K562 (cell line): ENCODE measurements at regions not wholly inside any gene's neighbourhood (a gene's known extent, or its start where the extent isn't known, plus 50 kb on each side); places are given as distances from the start of the nearest gene placed in this dataset.

Source experiments
- EP300 ChIP-seq: IDR thresholded peaks from 2 replicates; pipeline ENCODE4 v1.6.1; 2012; ENCODE audit warnings: low read length, improper control_type of control experiment
- FOSL1 ChIP-seq: fragments of 200-800 bp; sonication (Bioruptor generic); conservative IDR thresholded peaks from 2 replicates; pipeline ENCODE4 v1.6.1; 2016; ENCODE audit warnings: missing genetic modification characterization, missing compliant biosample characterization
- TCF7L2 ChIP-seq: fragments of 150-350 bp; IDR thresholded peaks from 2 replicates; pipeline ENCODE4 v1.6.1; 2016; ENCODE audit warnings: low read depth, mild to moderate bottlenecking, low read length, moderate library complexity
- USF1 ChIP-seq: sonication (generic); formaldehyde crosslinking; IDR thresholded peaks from 2 replicates; pipeline ENCODE4 v1.9.0; 2022; ENCODE audit warnings: mild to moderate bottlenecking, missing genetic modification reagents
- TF ChIP-seq, protein P1 (sequence below): IDR thresholded peaks from 2 replicates; pipeline ENCODE4 v1.6.1; 2011; ENCODE audit not compliant: insufficient read length; ENCODE audit errors: extremely low read depth

GRCh38 chr13:50244355-50244712 lies 229.1 kb downstream of the KCNRG start:
- TF ChIP-seq FOSL1 (tag) (no peak), USF1 (CRISPR knock-in tag) (no peak), EP300 (no peak), TCF7L2 (no peak)
- TF ChIP-seq, protein P1, sequence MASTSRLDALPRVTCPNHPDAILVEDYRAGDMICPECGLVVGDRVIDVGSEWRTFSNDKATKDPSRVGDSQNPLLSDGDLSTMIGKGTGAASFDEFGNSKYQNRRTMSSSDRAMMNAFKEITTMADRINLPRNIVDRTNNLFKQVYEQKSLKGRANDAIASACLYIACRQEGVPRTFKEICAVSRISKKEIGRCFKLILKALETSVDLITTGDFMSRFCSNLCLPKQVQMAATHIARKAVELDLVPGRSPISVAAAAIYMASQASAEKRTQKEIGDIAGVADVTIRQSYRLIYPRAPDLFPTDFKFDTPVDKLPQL, result no peak
